Thyroid gland (tissue), 4 donors: ENCODE measurements at regions not wholly inside any gene's neighbourhood (a gene's known extent, or its start where the extent isn't known, plus 50 kb on each side); places are given as distances from the start of the nearest gene placed in this dataset.

ENCODE experiments used
- DNase-seq, 2 donors: peaks; one replicate each; pipeline ENCODE4 v3.0.0-alpha.2; 2019
- H3K27ac ChIP-seq, 3 donors: fragments of 200-600 bp; sonication (generic); 1 replicate in 2 of 3; 2 replicates in 1 of 3; pipeline ENCODE4 v1.5.1; 2016 to 2019; ENCODE audit warnings: mild to moderate bottlenecking in 1 of 3, moderate library complexity in 1 of 3
- H3K27me3 ChIP-seq: fragments of 200-600 bp; sonication (generic); one replicate; pipeline ENCODE4 v1.5.1; 2019
- H3K36me3 ChIP-seq, 2 donors: fragments of 200-600 bp; sonication (generic); one replicate each; pipeline ENCODE4 v1.5.1; 2016 to 2019
- H3K4me1 ChIP-seq, 2 donors: fragments of 200-600 bp; sonication (generic); one replicate each; pipeline ENCODE4 v1.5.1; 2017 to 2019
- H3K4me3 ChIP-seq, 3 donors: fragments of 200-600 bp; sonication (generic); replicated peaks in 1 of 3; 1 replicate in 2 of 3; 2 replicates in 1 of 3; pipeline ENCODE4 v1.5.1; 2016; ENCODE audit warnings: mild to moderate bottlenecking in 1 of 3
- H3K9me3 ChIP-seq: fragments of 200-600 bp; sonication (generic); one replicate; pipeline ENCODE4 v1.5.1; 2017
- CTCF ChIP-seq, 6 experiments: fragments of 200-600 bp in 3 of 6; fragments of 450-650 bp in 3 of 6; sonication (generic) in 3 of 6; IDR thresholded peaks; one replicate each; pipeline ENCODE4 v1.5.1; 2016 to 2019; ENCODE audit warnings: antibody characterized with exemption in 6 of 6, mild to moderate bottlenecking in 2 of 6, inconsistent platforms in 1 of 6, moderate library complexity in 1 of 6
- POLR2A ChIP-seq, 2 donors: fragments of 450-650 bp; IDR thresholded peaks; one replicate each; pipeline ENCODE4 v1.6.1; 2017; ENCODE audit warnings: antibody characterized with exemption in 2 of 2, mild to moderate bottlenecking in 2 of 2, moderate library complexity in 1 of 2
- WGBS, 2 donors: methylation state at CpG; one replicate each; pipeline ENCODE4 v1.1.5; 2017; 5-methylcytosine and 5-hydroxymethylcytosine counted together
- intact Hi-C: fragments of 100-400 bp; cut with DNase I; formaldehyde crosslinking; loops from one replicate; pipeline ENCODE4 v1.15.1; 2023

GRCh38 chr6:16965689-16966088 lies 136.2 kb upstream of the STMND1 start:
- Histone ChIP-seq H3K27ac (no peak overlapping the region), H3K36me3 (no peaks in the 10 kb centered on the region), H3K27me3 (no peaks in the 10 kb centered on the region), H3K9me3 (no peaks in the 10 kb centered on the region), H3K4me3 (no peak overlapping the region), H3K4me1 (peaks cover 2 to 6% of the 10 kb centered on the region in 2 donors)
- no peak for TF ChIP-seq POLR2A (IDR thresholded peaks at IDR 0.05)
- no peak for TF ChIP-seq CTCF (IDR thresholded peaks at IDR 0.05)
- DNase-seq, result no peak
- WGBS, 2 donors, result 94 to 96% methylated on average over 8 of the region's 8 CpGs
- intact Hi-C loops, result no loop called here

GRCh38 chr6:16964553-16965499 lies 137.0 kb upstream of the STMND1 start:
- WGBS, 2 donors, result 28 to 33% methylated on average over 20 to 21 of the region's 21 CpGs
- Histone ChIP-seq H3K36me3 (no peaks in the 10 kb centered on the region), H3K9me3 (no peaks in the 10 kb centered on the region), H3K27me3 (no peaks in the 10 kb centered on the region), H3K4me3 (no peak overlapping the region), H3K27ac (no peak overlapping the region), H3K4me1 (peaks cover 2 to 6% of the 10 kb centered on the region in 2 donors)
- TF ChIP-seq POLR2A (IDR thresholded peaks at IDR 0.05) (no peak), CTCF (IDR thresholded peaks at IDR 0.05) (peak; percentile 68 to 87 (median 80))
- intact Hi-C loops, result no loop called here
- DNase-seq, result peak; percentile 68 to 72

GRCh38 chr6:16961577-16961976 lies 140.3 kb upstream of the STMND1 start:
- Histone ChIP-seq H3K9me3 (no peaks in the 10 kb centered on the region), H3K27ac (no peak overlapping the region), H3K4me1 (peaks cover 2 to 6% of the 10 kb centered on the region in 2 donors), H3K4me3 (no peak overlapping the region), H3K36me3 (no peaks in the 10 kb centered on the region), H3K27me3 (no peaks in the 10 kb centered on the region)
- 68 to 82% methylated on average over 1 of the region's 1 CpG for WGBS, 2 donors
- DNase-seq, result no peak
- intact Hi-C loops, result no loop called here
- TF ChIP-seq POLR2A (IDR thresholded peaks at IDR 0.05) (no peak), CTCF (IDR thresholded peaks at IDR 0.05) (no peak)

- H3K27me3 ChIP-seq, result no peaks in the 10 kb centered on the region
- no peak for DNase-seq
- H3K36me3 ChIP-seq, result no peaks in the 10 kb centered on the region
- intact Hi-C loops, result no loop called here
- H3K4me1 ChIP-seq, result peaks cover 2 to 4% of the 10 kb centered on the region in 2 donors
- no peaks in the 10 kb centered on the region for H3K9me3 ChIP-seq
- no peak overlapping the region for H3K4me3 ChIP-seq
- no peak overlapping the region for H3K27ac ChIP-seq
- no peak for TF ChIP-seq POLR2A (IDR thresholded peaks at IDR 0.05)
- no peak for TF ChIP-seq CTCF (IDR thresholded peaks at IDR 0.05)
- WGBS, 2 donors, result 74 to 79% methylated on average over 1 of the region's 1 CpG
Measured at GRCh38 chr6:16959789-16960188, 142.1 kb upstream of the STMND1 start.

GRCh38 chr6:16956361-16956760 lies 145.5 kb upstream of the STMND1 start:
- intact Hi-C loops, result no loop called here
- 30 to 38% methylated on average over 2 of the region's 2 CpGs for WGBS, 2 donors
- no peak for TF ChIP-seq POLR2A (IDR thresholded peaks at IDR 0.05)
- no peak for TF ChIP-seq CTCF (IDR thresholded peaks at IDR 0.05)
- Histone ChIP-seq H3K27ac (no peak overlapping the region), H3K4me1 (no peaks in the 10 kb centered on the region), H3K27me3 (no peaks in the 10 kb centered on the region), H3K9me3 (no peaks in the 10 kb centered on the region), H3K36me3 (no peaks in the 10 kb centered on the region), H3K4me3 (no peak overlapping the region)
- peak; percentile 9 for DNase-seq
